CD4-positive, alpha-beta memory T cell (primary cell): ENCODE measurements at regions not wholly inside any gene's neighbourhood (a gene's known extent, or its start where the extent isn't known, plus 50 kb on each side); places are given as distances from the start of the nearest gene placed in this dataset.

Experiments used
- CTCF ChIA-PET: fragments of 350-600 bp; sonication (Branson Sonifier 250); formaldehyde crosslinking; loops from one replicate; lab custom pipeline; 2021; ENCODE audit warnings: inconsistent platforms; ENCODE audit not compliant: partially characterized antibody; lab: Charles Lee
- POLR2A ChIA-PET: fragments of 350-600 bp; sonication (Branson Sonifier 250); formaldehyde crosslinking; loops from one replicate; lab custom pipeline; 2021; ENCODE audit not compliant: partially characterized antibody; lab: Charles Lee
- DNase-seq, 5 donors: peaks; one replicate each; pipeline versions ENCODE4 v3.0.0 to v3.0.0-alpha.2; 2020 to 2022; ENCODE audit warnings: mixed read lengths in 1 of 5
- H3K27ac ChIP-seq: one replicate; pipeline ENCODE4 v1.7.0; 2013; ENCODE audit warnings: low read depth, low read length
- H3K27me3 ChIP-seq: 2 replicates; pipeline ENCODE4 v1.7.0; 2013; ENCODE audit warnings: mild to moderate bottlenecking, low read length, moderate library complexity; ENCODE audit not compliant: insufficient read depth
- H3K36me3 ChIP-seq: 2 replicates; pipeline ENCODE4 v1.7.0; 2013; ENCODE audit warnings: mild to moderate bottlenecking, low read length, moderate library complexity; ENCODE audit not compliant: insufficient read depth
- H3K4me1 ChIP-seq: 2 replicates; pipeline ENCODE4 v1.7.0; 2013; ENCODE audit warnings: mild to moderate bottlenecking, low read length, moderate library complexity; ENCODE audit not compliant: insufficient read depth
- H3K4me3 ChIP-seq, 2 donors: one replicate each; pipeline ENCODE4 v1.7.0; 2013; ENCODE audit warnings: low read length in 2 of 2, mild to moderate bottlenecking in 1 of 2
- H3K9me3 ChIP-seq, 2 donors: one replicate each; pipeline ENCODE4 v1.7.0; 2013; ENCODE audit warnings: low read length in 2 of 2, control low read depth in 1 of 2; ENCODE audit not compliant: control insufficient read depth in 1 of 2
- H3K27ac Mint-ChIP-seq, 7 donors: one replicate each; pipeline ENCODE4 v1.8.0; 2020 to 2021; ENCODE audit warnings: mixed read lengths in 7 of 7, mild to moderate bottlenecking in 6 of 7, inconsistent platforms in 3 of 7, moderate library complexity in 3 of 7
- H3K27me3 Mint-ChIP-seq, 2 donors: one replicate each; pipeline ENCODE4 v1.8.0; 2020 to 2021; ENCODE audit warnings: mixed read lengths in 2 of 2
- H3K36me3 Mint-ChIP-seq, 2 donors: one replicate each; pipeline ENCODE4 v1.8.0; 2020 to 2021; ENCODE audit warnings: mixed read lengths in 2 of 2, inconsistent platforms in 1 of 2, mild to moderate bottlenecking in 1 of 2
- H3K4me1 Mint-ChIP-seq, 4 donors: one replicate each; pipeline ENCODE4 v1.8.0; 2020 to 2021; ENCODE audit warnings: mixed read lengths in 4 of 4, mild to moderate bottlenecking in 1 of 4
- H3K4me3 Mint-ChIP-seq, 8 donors: one replicate each; pipeline ENCODE4 v1.8.0; 2020 to 2021; ENCODE audit warnings: mixed read lengths in 8 of 8, mild to moderate bottlenecking in 7 of 8, moderate library complexity in 6 of 8, inconsistent platforms in 3 of 8
- H3K9me3 Mint-ChIP-seq, 8 donors: one replicate each; pipeline ENCODE4 v1.8.0; 2020 to 2021; ENCODE audit warnings: mixed read lengths in 8 of 8, mild to moderate bottlenecking in 5 of 8, inconsistent platforms in 3 of 8, moderate library complexity in 1 of 8
- intact Hi-C: fragments of 100-400 bp; cut with micrococcal nuclease; formaldehyde crosslinking; loops from one replicate; pipeline ENCODE4 v1.15.1; 2023

DNA sequence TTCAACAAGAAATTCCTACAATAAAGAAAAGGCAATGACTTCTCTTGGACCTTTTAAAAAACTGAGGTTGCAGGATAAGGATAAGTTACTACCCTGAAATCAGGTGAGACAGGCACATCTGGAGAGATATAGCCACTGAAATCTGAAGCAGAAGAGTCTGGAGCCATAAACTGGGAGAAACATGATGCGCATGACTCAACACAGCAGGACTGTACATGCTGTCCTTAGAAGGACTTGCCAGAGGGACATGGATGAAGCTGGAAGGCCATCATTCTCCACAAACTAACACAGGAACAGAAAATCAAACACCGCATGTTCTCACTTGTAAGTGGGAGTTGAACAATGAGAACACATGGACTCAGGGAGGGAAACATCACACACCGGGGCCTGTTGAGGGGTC is 1020.2 kb downstream of the AGBL1 start:
- Histone ChIP-seq H3K27ac (no peak overlapping the region), H3K36me3 (no peaks in the 10 kb centered on the region), H3K4me3 (no peak overlapping the region), H3K4me1 (no peaks in the 10 kb centered on the region), H3K27me3 (no peaks in the 10 kb centered on the region), H3K9me3 (no peaks in the 10 kb centered on the region)
- H3K36me3 Mint-ChIP-seq, result no peaks in the 10 kb centered on the region
- peaks cover 0 to 33% (median 23%) of the 10 kb centered on the region in 8 donors for H3K9me3 Mint-ChIP-seq
- H3K4me1 Mint-ChIP-seq, result no peaks in the 10 kb centered on the region
- POLR2A ChIA-PET, result no interaction called here
- peak overlapping the region in 1 of 7 donors; percentile 53 for H3K27ac Mint-ChIP-seq
- intact Hi-C loops, result no loop called here
- CTCF ChIA-PET, result no interaction called here
- H3K4me3 Mint-ChIP-seq, result no peak overlapping the region
- H3K27me3 Mint-ChIP-seq, result no peaks in the 10 kb centered on the region
- no peak for DNase-seq

DNA sequence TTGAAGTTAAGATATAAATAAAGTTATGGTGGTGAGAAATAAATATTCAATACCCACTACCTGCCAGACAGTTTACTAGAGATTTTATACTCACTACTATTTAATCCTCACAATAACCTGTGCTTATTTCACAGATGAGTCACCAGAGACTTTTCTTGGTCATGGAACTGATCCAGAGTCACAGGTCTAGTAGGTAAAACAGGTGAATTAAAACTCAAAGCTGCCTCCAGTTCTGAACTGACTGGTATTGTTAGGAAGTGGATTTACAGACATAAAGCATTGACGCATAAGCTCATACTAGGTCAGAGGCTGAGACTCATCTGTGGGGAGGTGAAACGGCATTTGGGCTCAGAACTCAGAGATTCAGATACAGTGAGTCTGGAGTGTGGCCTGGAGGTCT is 1009.9 kb downstream of the AGBL1 start:
- Mint-ChIP-seq H3K27ac (no peak overlapping the region), H3K4me3 (no peak overlapping the region), H3K27me3 (peaks cover 0 to 2% of the 10 kb centered on the region in 2 donors), H3K4me1 (no peaks in the 10 kb centered on the region), H3K36me3 (no peaks in the 10 kb centered on the region), H3K9me3 (no peaks in the 10 kb centered on the region)
- no peaks in the 10 kb centered on the region for H3K27me3 ChIP-seq
- POLR2A ChIA-PET, result no interaction called here
- H3K36me3 ChIP-seq, result no peaks in the 10 kb centered on the region
- CTCF ChIA-PET, result no interaction called here
- no peak for DNase-seq
- intact Hi-C loops, result no loop called here
- H3K4me3 ChIP-seq, result no peak overlapping the region
- H3K27ac ChIP-seq, result no peak overlapping the region
- H3K9me3 ChIP-seq, result no peaks in the 10 kb centered on the region
- no peaks in the 10 kb centered on the region for H3K4me1 ChIP-seq

DNA sequence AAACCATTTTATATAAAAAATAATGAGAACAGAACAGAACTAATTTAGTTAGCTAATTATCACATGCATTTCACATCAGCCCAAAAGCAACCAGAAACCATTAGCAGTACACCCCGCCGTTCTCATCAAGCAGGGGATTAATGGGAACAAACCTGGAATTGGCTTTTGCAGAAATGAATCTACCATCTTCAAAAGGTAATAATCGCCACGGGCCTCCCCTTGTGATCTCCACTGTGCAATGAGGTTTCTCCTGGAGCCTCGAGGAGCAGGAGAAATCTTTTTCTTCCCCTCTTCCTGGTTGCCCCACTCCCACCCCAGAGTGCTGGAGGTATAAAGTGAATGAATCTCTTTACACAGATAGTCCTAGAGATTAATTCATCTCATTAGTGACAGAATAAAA is 1003.5 kb downstream of the AGBL1 start:
- Histone ChIP-seq H3K36me3 (no peaks in the 10 kb centered on the region), H3K27me3 (no peaks in the 10 kb centered on the region), H3K4me1 (no peaks in the 10 kb centered on the region), H3K27ac (no peak overlapping the region), H3K9me3 (no peaks in the 10 kb centered on the region), H3K4me3 (no peak overlapping the region)
- no peak overlapping the region for H3K27ac Mint-ChIP-seq
- no peak for DNase-seq
- H3K27me3 Mint-ChIP-seq, result peaks cover 0 to 5% of the 10 kb centered on the region in 2 donors
- H3K4me1 Mint-ChIP-seq, result no peaks in the 10 kb centered on the region
- no peaks in the 10 kb centered on the region for H3K36me3 Mint-ChIP-seq
- H3K9me3 Mint-ChIP-seq, result peaks cover 0 to 3% (median 0%) of the 10 kb centered on the region in 8 donors
- H3K4me3 Mint-ChIP-seq, result no peak overlapping the region
- intact Hi-C loops, result no loop called here
- ChIA-PET POLR2A (no interaction called here), CTCF (no interaction called here)

DNA sequence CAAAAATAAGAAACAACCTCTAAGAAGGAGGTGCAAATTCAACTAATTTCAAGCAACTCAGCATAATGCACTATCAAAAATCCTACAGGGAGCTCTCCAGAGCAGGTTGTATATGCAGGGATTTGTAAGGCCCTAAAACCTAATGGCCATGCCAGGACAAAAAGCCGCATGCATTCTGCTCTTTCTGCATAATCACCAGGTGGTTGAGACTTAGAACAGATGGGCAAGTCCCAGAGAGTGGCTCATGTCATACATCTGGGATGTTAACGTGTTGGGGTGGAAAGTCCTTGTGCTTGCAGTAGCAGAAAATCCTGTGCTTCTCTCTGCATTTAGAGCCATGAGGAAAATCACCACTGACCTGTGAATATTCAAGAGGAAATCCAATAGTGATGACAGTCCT is 1002.9 kb downstream of the AGBL1 start:
- DNase-seq, result no peak
- no peaks in the 10 kb centered on the region for H3K9me3 ChIP-seq
- H3K36me3 ChIP-seq, result no peaks in the 10 kb centered on the region
- H3K9me3 Mint-ChIP-seq, result peaks cover 0 to 3% (median 0%) of the 10 kb centered on the region in 8 donors
- H3K4me1 ChIP-seq, result no peaks in the 10 kb centered on the region
- no peaks in the 10 kb centered on the region for H3K36me3 Mint-ChIP-seq
- H3K4me3 Mint-ChIP-seq, result no peak overlapping the region
- no peak overlapping the region for H3K4me3 ChIP-seq
- ChIA-PET CTCF (no interaction called here), POLR2A (no interaction called here)
- H3K27me3 Mint-ChIP-seq, result peaks cover 0 to 5% of the 10 kb centered on the region in 2 donors
- H3K27ac ChIP-seq, result no peak overlapping the region
- H3K4me1 Mint-ChIP-seq, result no peaks in the 10 kb centered on the region
- intact Hi-C loops, result no loop called here
- no peaks in the 10 kb centered on the region for H3K27me3 ChIP-seq
- H3K27ac Mint-ChIP-seq, result no peak overlapping the region

DNA sequence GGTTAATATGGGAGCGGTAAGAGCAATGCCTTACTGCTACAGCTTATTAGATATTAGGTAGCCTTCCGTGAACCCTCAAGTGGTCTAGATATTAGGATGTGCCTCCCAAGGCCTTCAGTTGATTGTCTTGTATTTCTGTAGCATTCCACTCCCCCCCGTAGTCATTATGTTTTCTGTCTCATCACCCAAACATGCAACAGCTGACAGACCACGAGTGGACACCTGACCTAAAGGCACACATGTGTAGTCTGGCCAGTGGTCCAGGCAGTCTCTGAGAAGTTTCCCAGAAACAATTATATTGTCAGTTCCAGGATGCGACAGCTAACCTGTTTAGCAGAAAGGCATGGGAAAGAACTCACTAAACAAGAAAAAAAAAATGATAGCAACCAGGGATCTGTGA is 1000.9 kb downstream of the AGBL1 start:
- Histone ChIP-seq H3K27me3 (no peaks in the 10 kb centered on the region), H3K36me3 (no peaks in the 10 kb centered on the region), H3K4me1 (no peaks in the 10 kb centered on the region), H3K27ac (no peak overlapping the region), H3K4me3 (no peak overlapping the region), H3K9me3 (no peaks in the 10 kb centered on the region)
- CTCF ChIA-PET, result no interaction called here
- Mint-ChIP-seq H3K4me1 (no peaks in the 10 kb centered on the region), H3K27me3 (peaks cover 0 to 5% of the 10 kb centered on the region in 2 donors), H3K27ac (no peak overlapping the region), H3K9me3 (peaks cover 0 to 3% (median 0%) of the 10 kb centered on the region in 8 donors), H3K4me3 (no peak overlapping the region), H3K36me3 (no peaks in the 10 kb centered on the region)
- intact Hi-C loops, result no loop called here
- DNase-seq, result no peak
- POLR2A ChIA-PET, result no interaction called here
